Left renal pelvis (tissue), 4 donors: ENCODE measurements at regions not wholly inside any gene's neighbourhood (a gene's known extent, or its start where the extent isn't known, plus 50 kb on each side); places are given as distances from the start of the nearest gene placed in this dataset.

Source experiments
- DNase-seq, 4 donors: peaks; one replicate each; pipeline ENCODE4 v3.0.0-alpha.2; 2013; ENCODE audit warnings: low read depth in 4 of 4, low spot score in 3 of 4

DNA sequence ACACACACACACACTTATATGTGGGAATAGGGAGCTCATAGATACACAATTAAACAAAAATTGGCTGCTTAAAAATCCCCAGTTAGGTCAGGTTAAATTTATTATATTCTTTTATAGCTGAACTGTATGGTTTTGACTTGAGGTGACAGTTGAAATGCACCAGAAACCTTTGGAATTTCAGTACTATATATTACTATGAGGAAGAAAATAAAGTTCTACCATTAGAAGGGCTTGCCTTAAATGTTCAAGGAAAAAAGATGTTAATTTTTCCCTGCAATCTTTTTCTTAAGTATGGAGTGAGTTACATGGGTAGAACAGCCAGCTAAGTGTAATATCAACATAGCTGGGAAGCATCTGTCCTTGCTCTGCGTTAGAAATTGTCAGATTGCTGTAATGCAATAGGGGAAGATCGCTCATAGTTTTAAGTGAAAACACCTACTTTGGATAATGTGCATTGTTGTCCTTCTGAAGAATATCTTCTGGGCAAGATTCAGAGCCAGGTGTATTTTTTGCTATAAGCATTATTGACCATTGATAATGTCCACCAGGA, 415.8 kb upstream of the MKI67 start:
- no peak for DNase-seq

DNA sequence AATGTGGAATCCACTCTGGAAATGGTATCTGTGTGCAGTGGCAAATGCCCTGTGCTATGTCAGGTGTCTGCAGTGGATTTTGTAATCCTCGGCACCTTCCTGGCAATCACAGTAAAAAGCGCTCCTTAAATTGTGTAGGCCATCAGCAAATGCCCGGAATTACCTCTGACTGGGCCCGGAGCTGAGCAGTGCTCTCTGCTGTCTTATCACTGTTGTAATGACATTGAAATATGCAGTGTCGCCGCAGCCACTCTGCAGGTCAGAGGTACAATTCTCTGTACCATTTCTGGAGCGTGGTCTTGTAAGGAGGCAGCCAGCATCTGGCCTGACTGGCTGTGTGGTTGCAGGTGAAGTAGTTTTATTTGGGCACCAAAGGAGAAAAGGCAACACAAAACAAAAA, 416.4 kb upstream of the MKI67 start:
- DNase-seq: no peak

DNA sequence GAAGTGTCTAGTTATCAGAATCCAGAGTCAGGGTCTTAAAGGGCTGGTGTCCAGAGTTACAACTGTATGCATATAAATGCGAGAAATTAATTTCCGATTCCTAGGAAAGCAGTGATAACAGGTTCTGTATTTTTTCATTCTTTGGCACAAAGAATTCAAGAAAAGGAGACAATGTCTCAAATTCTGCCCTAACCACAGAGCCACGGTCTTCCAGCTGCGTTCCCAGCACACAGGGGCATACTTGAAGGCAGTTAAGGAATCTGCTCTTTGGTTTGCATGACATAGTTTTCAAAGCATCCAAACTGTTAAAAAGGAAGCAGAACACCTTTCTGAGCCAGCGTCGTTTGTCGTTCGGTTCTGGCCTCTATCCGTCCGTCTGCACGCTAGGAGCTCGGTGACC, 416.9 kb upstream of the MKI67 start:
- DNase-seq: no peak

DNA sequence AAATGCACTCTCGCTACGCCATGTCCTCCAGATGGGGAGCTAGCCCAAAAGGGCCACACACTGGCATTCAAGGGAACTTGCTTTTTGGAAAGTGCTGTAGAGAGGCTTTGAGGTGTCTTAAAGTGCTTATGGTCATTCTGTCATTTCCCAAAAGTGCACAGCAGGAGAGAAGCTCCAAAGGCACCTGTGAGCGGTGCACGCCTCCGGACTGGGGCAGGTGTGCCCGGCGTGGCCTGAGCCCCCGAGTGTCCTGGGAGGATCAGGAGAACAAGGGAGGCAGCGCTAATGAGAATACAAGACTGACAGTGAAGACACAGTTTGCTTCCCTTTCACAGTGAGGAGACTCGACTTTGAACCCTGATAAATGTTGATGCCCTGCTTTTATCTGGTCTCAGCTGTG, 419.0 kb upstream of the MKI67 start:
- DNase-seq: no peak

DNA sequence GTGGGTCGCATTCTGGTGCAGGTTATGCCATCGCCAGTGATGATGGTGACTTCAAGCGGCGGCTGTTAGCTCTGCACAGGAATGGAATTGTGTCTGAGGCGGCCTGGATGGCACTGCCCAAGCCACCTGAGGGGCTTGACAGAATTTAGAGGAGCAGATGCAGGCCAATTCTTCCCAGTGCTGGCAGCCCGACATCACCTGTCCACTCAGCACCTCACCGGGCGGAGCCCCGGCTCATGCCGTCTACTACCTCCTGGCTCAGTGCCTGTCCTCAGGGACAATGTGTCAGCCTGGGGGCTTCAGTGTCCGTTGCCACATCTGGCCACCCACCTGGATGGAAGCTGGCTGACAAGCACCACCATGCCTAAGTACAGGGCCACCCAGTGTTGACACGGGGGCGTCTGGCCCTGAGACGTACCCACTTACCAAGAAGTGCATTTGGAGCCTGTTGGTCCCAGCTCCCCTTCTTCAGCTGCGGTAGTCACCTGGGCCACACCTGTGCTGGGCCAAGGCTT, 420.5 kb upstream of the MKI67 start:
- DNase-seq: no peak

DNA sequence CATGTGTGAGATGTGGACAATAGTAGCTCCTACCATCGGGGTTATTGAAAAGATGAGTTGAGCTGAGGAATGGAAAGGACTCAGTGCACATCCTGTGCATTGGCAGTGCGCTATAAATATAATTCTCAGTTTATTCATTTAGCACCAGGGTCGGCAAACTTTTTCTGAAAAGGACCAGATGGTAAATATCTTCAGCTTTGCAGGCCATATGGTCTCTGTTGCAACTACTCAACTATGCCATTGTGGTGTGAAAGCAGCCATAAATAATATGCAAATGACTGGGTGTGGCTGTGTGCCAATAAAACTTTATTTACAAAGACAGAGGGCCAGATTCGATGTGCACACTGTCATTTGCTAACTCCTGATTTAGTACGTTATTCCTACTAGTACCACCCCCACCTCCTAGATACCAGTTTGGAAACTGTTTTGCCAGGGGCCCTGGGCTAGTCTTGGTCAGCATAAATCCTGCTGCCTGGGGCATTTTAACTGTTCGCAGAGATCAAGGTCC, 422.9 kb upstream of the MKI67 start:
- DNase-seq: no peak

DNA sequence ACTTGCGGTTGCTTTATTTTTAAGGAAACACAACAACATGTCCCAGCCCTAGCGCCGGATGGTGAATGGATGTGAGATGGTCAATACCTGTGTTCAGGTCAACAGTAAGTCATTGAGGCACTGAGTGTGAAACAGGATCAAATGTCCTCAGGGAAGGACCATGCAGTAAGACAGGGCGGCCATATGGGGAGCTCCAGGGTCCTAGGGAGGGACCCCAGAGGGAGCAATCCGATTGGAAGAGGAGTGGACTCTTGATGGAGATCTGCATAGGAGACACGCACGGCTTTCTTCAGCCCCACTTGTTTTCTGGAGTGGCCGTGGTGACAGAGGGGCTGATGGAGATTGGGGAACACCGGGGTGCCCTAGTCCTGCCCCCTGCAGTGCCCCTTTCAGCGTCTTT, 423.8 kb upstream of the MKI67 start:
- DNase-seq: no peak

DNA sequence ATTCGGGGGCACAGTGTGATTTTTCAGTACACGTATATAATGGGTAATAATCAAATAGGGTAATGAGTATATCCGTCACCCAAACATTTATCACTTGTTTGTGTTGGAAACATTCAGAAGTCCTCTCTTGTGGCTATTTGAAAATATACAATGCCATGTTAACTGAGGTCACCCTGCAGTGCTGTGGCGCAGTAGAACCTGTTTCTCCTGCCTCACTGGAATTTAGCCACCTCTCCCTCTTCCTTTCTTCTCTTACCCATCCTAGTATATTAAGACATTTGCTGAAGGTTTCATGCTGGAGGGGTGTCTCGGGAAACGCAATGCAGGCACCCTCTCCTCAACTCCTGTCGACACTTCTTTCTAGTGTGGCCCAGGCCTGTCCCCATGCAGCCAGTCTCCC, 425.3 kb upstream of the MKI67 start:
- no peak for DNase-seq

DNA sequence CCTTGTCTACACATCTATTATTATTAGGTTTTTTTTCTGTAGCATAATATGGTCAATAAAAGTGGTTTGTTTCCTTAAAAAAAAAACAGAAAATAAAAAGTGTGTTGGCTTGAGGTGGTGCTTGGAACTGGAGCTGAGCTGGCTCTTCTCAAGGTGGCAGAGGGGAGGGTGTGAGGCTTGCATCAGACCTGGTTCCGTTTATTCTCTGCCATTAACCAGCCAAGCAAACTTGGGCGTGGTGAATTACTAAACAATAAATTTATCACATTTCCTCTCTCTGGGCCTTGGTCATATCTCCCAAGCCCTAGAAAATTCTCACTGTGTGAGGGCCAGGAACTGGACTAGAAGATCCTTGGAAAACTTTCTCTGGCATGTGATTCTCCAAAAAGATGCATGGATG, 427.5 kb upstream of the MKI67 start:
- no peak for DNase-seq

DNA sequence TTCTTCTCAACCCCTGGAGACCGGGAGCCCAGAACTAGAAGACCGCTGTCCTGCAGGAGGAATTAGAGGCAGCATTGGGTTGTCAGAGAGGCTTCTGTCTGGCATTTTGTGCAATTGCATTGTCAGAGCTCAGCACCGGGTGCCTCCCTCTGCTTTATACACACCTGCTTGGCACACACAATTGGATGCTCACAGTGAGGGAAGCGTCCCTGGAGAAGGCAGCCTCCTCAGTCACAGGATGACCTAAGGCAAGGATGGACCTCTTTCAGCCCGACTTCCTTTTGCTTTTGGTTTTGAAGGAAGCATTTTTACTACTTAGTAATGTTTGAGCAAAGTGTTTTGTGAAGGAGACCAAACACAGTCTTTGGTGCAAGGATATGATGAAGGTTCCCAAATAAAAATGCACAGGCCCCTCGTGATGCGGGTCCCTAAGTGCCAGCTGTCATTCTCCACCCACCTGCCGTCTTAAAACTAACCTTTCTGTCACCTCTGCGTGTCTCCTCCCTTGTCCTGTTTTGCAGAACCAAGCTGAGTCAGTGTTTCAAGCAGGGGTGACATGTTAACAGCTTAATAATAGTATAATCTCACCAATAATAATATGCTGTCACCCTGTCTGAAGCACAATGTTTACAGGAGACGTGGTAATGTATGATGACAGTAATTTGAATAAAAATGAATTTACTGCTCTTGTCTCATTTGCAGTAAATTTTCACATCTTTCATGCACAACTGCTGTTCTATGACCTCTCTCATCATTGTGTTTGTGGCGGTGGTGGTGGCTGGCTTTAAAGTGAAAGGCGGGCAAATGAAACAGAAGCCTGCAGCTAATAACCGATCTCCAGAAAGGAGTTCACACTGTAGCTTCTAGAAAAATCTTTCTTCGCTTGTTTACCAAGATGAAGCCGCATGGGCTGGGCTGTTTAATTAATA, 430.2 kb upstream of the MKI67 start:
- no peak for DNase-seq

DNA sequence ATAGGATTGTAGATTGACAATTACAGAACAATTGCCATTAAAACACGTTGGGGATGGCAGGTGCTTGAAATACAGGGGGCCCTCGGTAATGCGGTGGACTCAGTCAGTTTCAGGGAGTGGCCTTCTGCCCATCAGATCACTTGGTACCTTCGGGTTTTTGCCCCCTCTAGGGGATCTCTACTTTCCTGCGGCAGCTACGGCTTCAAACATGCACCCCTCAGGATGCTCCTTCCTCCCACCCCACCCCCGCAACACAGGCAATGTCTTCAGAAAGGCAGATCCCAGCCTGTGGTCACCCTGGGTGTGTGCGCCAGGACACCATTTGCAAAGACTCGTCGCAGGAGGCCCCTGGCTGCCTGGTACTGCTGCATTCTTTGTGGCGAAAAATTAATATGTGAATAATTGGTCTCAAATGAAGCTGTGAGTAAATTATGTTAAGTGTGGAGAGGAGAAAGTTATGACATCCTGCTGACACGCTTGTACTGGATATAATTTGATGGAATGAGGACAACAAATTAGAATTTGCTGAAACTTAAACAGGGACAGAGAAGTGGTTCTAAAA, 431.0 kb upstream of the MKI67 start:
- DNase-seq: no peak

DNA sequence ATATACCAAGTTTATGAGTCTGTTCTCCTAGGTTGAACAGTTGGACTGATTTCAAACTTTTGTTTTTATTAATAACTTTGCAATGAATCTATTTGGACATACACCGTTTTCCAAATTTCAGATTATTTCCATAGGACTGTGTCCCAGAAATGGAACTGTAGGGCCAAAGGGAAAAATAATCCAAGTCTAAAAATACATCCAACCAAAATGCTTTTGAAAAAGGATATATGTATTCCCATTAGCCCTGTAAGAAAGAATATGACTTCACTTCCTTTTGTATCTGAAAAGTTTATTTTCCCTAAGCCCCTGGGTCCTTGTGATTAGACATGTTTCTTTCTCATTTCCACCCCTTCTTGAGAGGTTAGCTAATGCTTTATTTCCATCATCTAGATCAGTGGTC, 434.2 kb upstream of the MKI67 start:
- DNase-seq: no peak

DNA sequence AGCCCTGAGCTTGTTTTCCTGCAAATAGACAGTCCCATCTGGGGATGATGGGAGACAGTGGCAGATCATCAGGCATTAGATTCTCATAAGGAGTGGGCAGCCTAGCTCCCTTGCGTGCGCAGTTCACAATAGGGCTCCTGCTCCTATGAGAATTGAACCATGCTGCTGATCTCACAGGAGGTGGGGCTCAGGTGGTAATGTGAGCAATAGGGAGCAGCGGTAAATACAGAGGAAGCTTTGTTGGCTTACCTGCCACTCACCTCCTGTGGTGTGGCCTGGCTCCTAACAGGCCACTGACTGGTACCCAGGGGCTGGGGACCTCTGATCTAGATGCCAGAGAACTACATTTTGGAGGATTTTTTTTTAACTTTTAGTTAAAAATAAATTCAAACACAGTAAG, 434.8 kb upstream of the MKI67 start:
- DNase-seq: no peak

DNA sequence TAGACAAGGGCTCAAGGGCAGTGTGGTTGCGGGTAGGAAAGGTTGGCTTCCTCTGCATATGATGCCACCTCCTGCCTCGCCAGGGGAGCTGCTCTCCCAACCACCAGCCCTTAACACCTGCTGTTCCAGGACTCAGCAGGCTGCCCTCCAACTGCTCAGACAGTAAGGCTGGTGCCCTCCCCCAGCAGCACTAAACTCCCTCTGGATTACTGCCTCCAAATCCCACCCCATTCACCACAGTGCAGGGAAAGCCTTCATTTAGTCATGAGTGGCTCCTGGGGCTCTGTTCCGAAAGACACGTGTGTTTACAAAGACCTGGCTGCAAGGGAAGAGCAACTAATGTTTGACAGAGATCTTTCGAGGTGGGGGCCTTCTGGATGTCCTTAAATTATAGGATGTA, 437.2 kb upstream of the MKI67 start:
- DNase-seq: no peak

DNA sequence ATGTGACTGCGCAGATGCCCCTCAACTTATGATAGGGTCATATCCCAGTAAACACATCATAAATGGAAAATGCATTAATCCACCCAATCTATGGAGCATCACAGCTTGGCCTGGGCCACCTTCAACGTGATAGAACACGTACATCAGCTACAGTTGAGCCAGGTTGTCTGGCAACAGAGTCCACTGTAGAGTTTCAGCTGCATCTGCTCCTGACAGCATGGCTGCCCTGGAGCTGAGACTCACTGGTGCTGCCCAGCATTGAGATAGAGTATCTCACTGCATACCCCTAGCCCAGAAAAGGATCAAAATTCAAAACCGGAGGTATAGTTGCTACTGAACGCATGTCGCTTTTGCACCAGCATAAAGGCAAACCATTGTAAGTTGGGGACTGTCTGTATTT, 437.7 kb upstream of the MKI67 start:
- DNase-seq: no peak

DNA sequence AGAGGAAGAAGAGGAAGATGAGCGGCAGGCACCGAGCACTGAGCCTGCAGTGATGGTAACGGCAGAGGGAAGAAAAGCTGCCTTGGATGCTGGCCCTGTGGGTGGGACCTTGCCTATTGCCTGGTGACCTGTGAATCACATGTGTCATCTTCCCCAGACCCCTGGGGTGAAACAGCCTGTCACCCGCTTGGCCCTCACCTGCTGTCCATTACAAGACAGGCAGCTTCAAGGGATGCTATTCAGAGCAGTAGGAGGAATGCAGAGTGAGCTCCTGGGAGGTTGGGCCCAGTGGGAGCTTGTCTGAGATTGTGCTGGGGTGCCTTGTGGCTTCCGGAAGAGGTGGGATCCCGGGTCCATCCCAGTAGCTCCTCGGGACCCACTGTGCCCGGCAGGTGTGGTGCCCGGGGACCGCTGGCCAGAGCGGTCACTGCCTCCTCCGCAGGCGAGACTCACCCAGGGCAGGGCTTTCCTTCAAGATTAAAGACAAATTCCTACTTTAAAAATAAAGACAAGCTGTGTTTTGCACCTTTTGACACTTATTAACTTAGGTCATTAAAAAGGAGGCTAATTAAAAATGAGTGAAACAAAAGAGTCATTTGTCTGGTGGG, 440.2 kb upstream of the MKI67 start:
- DNase-seq: no peak

DNA sequence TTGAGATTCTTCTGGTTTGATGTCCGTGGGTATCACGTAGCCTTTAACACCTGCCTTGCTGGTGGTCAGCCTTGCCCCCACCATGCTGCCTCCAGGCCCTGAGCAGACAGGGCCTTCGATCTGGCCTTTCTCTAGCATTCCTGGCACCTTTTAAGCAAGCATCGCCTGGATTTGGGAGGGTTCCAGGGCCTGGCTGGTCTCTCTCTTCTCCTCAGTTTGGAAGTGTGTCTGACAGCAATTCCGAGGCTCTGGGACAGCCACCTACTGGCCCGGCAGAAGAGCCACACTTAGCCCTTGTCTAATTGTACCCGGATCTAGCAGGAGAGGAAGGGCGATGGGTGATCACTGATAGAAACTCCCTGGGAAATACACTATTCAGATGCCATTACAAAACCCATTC, 441.3 kb upstream of the MKI67 start:
- DNase-seq: no peak

DNA sequence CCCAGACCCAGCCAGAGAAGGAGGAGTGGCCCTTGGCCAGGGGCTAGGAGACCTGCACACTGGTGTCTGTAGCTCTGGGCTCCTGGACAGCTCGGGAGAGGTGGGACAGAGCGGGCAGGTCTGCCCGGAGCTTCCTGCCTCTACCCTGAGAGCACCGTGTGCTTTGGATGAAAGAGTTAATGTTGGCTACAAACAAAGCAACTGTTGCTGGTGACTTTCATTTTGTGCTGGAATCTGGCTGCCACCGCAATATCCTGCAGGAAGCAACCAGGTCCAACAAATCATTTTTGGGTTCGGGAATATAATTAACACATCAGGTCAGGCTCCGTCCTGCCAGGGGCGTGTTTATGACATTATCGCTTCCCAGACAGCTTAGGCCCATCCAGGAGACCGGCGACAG, 441.8 kb upstream of the MKI67 start:
- no peak for DNase-seq

DNA sequence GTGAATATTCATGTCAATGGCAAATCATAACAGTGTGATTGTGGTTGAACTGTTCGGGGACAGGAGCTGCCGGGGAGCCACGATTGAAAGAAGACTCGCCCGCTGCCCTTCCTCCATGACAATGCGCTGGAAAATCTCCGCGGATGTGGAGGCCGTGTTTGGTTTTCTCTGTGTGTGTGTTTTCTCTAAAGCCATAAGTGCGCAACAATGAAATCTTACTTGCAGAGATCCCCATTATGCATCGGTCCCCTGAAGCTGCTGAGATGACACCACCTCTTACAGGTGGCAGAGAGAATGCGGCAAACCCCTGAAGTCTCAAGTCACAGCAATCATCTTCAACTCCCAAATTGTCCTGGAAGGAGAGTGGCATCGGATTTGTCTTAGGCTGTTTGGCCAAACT, 442.3 kb upstream of the MKI67 start:
- no peak for DNase-seq

DNA sequence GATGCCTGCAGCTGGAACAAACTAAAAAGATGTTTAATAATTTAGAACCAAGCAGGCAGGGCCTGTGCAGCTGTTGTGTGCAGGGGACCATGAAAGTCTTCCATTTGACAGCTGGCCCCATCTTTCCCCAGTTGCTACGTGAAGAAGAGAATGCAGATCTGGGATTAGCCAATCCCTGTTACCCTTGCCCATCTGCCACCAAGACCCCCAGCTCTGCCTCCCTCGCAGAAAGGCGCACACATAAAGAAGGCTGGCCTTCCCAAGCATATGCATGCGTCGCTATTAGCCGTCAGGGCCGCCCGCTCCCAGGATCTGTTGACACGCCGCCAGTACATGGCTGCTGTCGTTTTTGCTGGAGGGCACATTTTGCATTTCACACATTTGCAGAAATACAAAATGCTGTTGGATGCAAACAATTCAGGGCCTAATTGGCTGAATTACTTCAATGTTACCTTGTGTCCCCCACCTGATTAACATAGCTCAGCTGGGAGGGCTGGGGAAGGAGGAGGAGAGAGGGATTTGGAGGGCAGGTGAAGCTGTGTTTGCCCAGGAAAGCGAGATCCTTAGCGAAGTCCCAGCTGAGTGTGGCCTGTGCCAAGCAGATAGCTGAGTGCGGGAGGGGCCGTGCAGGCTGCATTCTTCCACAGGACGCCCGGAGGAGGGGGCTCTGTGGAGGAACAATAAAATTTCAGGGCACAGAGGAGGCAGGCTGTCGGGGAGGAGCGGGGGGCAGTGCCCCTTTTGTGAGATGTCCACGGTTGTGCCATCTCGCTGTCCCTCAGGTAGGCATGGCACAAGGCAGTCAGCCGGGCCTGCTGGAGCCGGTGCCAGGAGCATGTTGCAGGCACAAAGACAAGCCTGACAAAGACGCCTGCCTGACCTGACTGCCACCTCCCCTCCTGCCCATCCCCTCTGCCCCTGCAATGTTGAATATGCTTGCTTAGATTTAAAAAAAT, 443.0 kb upstream of the MKI67 start:
- no peak for DNase-seq
